Stimulated activated naive CD8-positive, alpha-beta T cell treated with anti-CD3 and anti-CD28 coated beads, Interleukin-15, Interleukin-2, amounts not matched to agents 100 U/mL and 50 U/mL, for 24 hours (primary cell): ENCODE measurements at regions not wholly inside any gene's neighbourhood (a gene's known extent, or its start where the extent isn't known, plus 50 kb on each side); places are given as distances from the start of the nearest gene placed in this dataset.

ENCODE experiments used
- ATAC-seq: fragments of 150-1000 bp; cut with Tn5 transposase; one replicate; pipeline ENCODE4 v1.10.0; 2021
- DNase-seq: peaks from one replicate; pipeline ENCODE4 v3.0.0; 2021

- ATAC-seq (no peak), DNase-seq (no peak)
Observed at GRCh38 chr22:47987885-47988515, 1225.5 kb downstream of the TBC1D22A start.

GRCh38 chr22:47976219-47976618, 1213.8 kb downstream of the TBC1D22A start:
- no peak for DNase-seq
- no peak for ATAC-seq

- DNase-seq: no peak
- no peak for ATAC-seq
Observed at GRCh38 chr22:47967831-47968230, 1205.4 kb downstream of the TBC1D22A start.

GRCh38 chr22:47966316-47966715, 1203.9 kb downstream of the TBC1D22A start:
- DNase-seq: no peak
- no peak for ATAC-seq

- DNase-seq (no peak), ATAC-seq (no peak)
Observed at GRCh38 chr22:47965896-47966295, 1203.4 kb downstream of the TBC1D22A start.

GRCh38 chr22:47965066-47965465, 1202.6 kb downstream of the TBC1D22A start:
- no peak for DNase-seq
- no peak for ATAC-seq

GRCh38 chr22:47963660-47964059, 1201.2 kb downstream of the TBC1D22A start:
- no peak for DNase-seq
- ATAC-seq: no peak

- no peak for DNase-seq
- no peak for ATAC-seq
Observed at GRCh38 chr22:47957649-47958048, 1195.2 kb downstream of the TBC1D22A start.

- DNase-seq (no peak), ATAC-seq (no peak)
Observed at GRCh38 chr22:47954107-47954506, 1191.7 kb downstream of the TBC1D22A start.

GRCh38 chr22:47944941-47945340, 1182.5 kb downstream of the TBC1D22A start:
- DNase-seq (no peak), ATAC-seq (no peak)

- ATAC-seq (no peak), DNase-seq (no peak)
Observed at GRCh38 chr22:47943729-47944700, 1181.6 kb downstream of the TBC1D22A start.

- DNase-seq (no peak), ATAC-seq (no peak)
Observed at GRCh38 chr22:47940211-47940610, 1177.8 kb downstream of the TBC1D22A start.

- ATAC-seq: no peak
- DNase-seq: no peak
Observed at GRCh38 chr22:47933891-47934290, 1171.4 kb downstream of the TBC1D22A start.

- DNase-seq (no peak), ATAC-seq (no peak)
Observed at GRCh38 chr22:47933226-47933625, 1170.8 kb downstream of the TBC1D22A start.

- ATAC-seq (no peak), DNase-seq (no peak)
Observed at GRCh38 chr22:47929646-47930185, 1167.3 kb downstream of the TBC1D22A start.

GRCh38 chr22:47929073-47929472, 1166.6 kb downstream of the TBC1D22A start:
- ATAC-seq: no peak
- no peak for DNase-seq

- ATAC-seq (no peak), DNase-seq (no peak)
Observed at GRCh38 chr22:47928631-47929030, 1166.2 kb downstream of the TBC1D22A start.

- no peak for ATAC-seq
- no peak for DNase-seq
Observed at GRCh38 chr22:47927648-47928210, 1165.3 kb downstream of the TBC1D22A start.

GRCh38 chr22:47923011-47923427, 1160.6 kb downstream of the TBC1D22A start:
- ATAC-seq: no peak
- DNase-seq: no peak

GRCh38 chr22:47921906-47922305, 1159.5 kb downstream of the TBC1D22A start:
- DNase-seq: no peak
- no peak for ATAC-seq

- ATAC-seq (no peak), DNase-seq (no peak)
Observed at GRCh38 chr22:47920380-47920959, 1158.0 kb downstream of the TBC1D22A start.

- ATAC-seq (no peak), DNase-seq (no peak)
Observed at GRCh38 chr22:47919893-47920292, 1157.4 kb downstream of the TBC1D22A start.
